Head of caudate nucleus (tissue), 42 donors: ENCODE measurements at regions not wholly inside any gene's neighbourhood (a gene's known extent, or its start where the extent isn't known, plus 50 kb on each side); places are given as distances from the start of the nearest gene placed in this dataset.
"Not testable (repeated sequence)": the region's sequence is repeated elsewhere in the genome, so short reads cannot be mapped to it uniquely, and the experiment has no call there.

Experiments used
- DNase-seq, 42 donors: peaks; one replicate each; pipeline versions ENCODE4 v3.0.0 to v3.0.0-alpha.2; 2020 to 2021; ENCODE audit warnings: mixed read lengths in 7 of 42
- intact Hi-C: fragments of 100-400 bp; cut with DNase I; formaldehyde crosslinking; loops from one replicate; pipeline ENCODE4 v1.15.0; 2022

- intact Hi-C loops, result no loop called here
- DNase-seq, result no peak
Observed at GRCh38 chr5:12861886-12862654, 957.8 kb upstream of the CTNND2 start.

DNA sequence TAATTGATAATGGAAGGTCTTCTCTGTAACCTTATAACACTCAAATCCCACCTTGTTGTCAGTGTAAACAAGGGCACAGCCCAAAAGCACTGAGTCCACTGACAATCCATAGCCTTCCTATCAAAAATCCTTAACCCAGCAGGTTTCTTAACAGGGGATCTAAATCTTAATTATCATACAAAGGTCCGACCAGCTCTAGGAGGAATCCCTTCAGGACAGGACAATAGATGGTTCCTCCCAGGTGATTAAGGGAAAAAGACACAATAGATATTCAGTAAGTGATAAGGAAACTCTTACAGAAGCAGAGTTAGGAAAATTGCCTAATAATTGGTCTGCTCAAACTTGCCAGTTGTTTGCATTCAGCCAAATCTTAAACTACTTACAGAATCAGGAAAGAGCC is 951.9 kb upstream of the CTNND2 start:
- DNase-seq, intact Hi-C loops: not testable (repeated sequence)

DNA sequence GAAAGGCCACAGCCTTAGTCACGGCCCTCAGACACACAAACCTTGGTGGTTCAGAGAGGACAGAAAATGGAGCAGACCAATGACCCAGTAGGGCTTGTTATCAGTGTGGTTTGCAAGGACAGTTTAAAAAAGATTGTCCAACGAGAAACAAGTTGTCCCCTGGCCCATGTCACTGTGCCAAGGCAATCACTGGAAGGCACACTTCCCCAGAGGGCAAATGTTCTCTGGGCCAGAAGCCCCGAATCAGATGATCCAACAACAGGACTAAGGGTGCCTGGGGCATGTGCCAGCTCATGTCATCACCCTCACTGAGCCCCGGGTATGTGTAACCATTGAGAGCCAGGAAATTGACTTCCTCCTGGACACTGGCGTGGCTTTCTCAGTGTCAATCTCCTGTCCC is 950.1 kb upstream of the CTNND2 start:
- intact Hi-C loops, result no loop called here
- no peak for DNase-seq

GRCh38 chr5:12851761-12852160 is 947.5 kb upstream of the CTNND2 start:
- DNase-seq, result no peak
- intact Hi-C loops, result no loop called here

GRCh38 chr5:12848709-12849108 is 944.5 kb upstream of the CTNND2 start:
- no peak for DNase-seq
- intact Hi-C loops, result no loop called here

DNA sequence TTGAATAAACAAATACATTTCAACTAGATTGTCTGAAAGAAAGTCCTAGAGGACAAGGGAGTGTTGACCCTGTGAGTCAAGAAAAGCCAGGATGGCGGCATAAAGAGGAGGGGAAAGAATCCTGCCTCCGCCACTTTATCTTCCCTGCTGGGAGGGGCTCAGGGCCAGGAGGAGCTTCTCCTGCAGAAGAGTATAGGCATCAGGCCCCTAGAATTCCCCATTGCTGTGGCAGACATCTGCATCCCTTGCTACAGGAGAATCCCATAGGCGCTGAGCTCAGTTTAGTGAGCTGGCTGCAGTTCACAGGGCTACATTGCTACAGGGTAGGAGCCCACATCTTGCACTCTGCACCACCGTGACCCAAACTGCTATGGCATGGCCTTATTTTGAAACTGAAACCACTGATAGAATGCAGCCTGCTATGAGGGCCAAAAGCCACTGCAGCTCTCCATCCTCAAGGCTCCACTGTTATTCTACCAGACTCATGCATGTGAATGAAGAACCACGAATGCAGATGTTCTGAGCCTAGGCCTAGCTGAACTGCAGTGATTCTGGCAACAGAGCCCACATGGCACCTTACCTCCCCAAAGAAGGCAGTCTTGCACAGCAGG is 941.4 kb upstream of the CTNND2 start:
- DNase-seq, result no peak
- intact Hi-C loops, result no loop called here

DNA sequence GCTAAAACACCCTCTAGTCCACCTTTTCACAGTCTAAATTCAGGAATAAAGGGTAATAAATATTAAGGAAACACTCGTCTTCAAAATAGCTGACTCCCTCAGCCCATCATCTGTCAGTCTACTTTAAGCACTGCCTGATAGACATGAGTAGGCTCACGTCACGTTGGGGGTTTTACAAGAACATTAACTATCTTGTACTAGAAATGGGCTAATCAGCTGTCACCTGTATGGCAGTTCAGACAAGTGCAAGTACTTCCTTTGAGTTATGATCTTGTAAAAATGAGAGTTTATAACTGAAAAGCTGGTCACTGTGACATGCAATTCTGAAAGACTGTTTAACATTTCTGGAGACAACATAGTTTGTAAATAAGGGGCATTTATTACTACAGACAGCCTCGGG is 936.7 kb upstream of the CTNND2 start:
- peak in 4 of 42 donors; percentile 7 to 20 (median 13) for DNase-seq
- intact Hi-C loops, result no loop called here

DNA sequence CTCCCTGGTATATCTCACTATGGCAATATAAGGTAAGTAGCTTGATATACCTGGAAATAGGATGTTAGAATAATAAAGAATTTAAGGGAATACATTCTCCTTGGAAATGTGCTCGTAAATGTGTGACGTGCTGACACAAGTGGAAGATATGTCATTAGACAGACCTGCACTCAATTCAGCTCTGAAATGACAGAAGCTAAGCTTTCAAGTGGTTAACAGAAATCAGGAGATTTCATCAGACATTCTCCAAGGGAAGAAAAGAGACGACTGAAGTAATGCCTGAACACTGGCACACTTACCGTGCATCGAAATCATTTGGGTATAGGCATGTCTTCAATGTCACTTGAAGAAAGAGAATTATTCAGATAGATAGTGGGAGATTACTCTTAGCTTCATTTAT is 933.3 kb upstream of the CTNND2 start:
- intact Hi-C loops, result no loop called here
- no peak for DNase-seq

- no peak for DNase-seq
- intact Hi-C loops, result no loop called here
Observed at GRCh38 chr5:12825163-12825562, 920.9 kb upstream of the CTNND2 start.

- intact Hi-C loops, result no loop called here
- DNase-seq, result no peak
Observed at GRCh38 chr5:12805165-12805698, 901.0 kb upstream of the CTNND2 start.

DNA sequence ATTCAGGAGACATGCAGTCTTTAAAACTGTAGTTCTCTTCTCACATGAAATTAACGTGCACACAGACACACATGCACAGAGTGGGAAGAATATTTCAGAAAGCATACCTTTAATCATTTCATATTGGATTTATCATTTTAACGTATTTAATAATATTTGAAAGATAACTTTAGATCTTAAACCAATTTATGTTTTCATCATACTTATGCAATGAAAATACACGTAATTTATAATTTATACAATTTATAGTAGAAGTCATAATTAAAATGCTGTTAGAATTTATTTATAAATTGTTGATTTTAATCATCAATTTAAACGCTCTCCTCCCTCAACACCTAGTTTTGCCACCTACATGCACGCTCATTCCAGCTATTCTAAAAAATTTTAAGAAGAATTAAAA is 894.9 kb upstream of the CTNND2 start:
- intact Hi-C loops, result no loop called here

GRCh38 chr5:12795333-12795663 is 891.1 kb upstream of the CTNND2 start:
- no peak for DNase-seq
- intact Hi-C loops, result no loop called here

More for the DNA sequence above, 894.9 kb upstream of the CTNND2 start:
- DNase-seq, result no peak

- no peak for DNase-seq
- intact Hi-C loops, result no loop called here
Observed at GRCh38 chr5:12794476-12795332, 890.5 kb upstream of the CTNND2 start.

- intact Hi-C loops, result no loop called here
Observed at GRCh38 chr5:12793373-12793772, 889.1 kb upstream of the CTNND2 start.

GRCh38 chr5:12780536-12780935 is 876.3 kb upstream of the CTNND2 start:
- intact Hi-C loops, result no loop called here
- no peak for DNase-seq

More at GRCh38 chr5:12793373-12793772, 889.1 kb upstream of the CTNND2 start:
- no peak for DNase-seq

GRCh38 chr5:12777342-12777741 is 873.1 kb upstream of the CTNND2 start:
- intact Hi-C loops, result no loop called here
- no peak for DNase-seq

DNA sequence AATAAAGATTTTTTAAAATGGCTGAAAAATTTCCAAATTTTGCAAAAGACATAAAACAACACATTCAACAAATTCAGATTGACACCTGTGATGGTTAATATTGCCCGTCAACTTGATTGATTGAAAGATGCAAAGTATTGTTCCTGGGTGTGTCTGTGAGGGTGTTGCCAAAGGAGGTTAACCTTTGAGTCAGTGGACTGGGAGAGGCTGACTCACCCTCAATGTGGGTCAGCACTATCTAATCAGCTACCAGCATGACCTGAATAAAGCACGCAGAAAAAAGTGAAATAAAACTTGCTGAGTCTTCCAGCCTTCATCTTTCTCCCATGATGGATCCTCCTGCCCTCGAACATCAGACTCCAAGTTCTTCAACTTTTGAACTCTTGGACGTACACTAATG is 868.0 kb upstream of the CTNND2 start:
- DNase-seq, result no peak
- intact Hi-C loops, result no loop called here

- intact Hi-C loops, result no loop called here
- no peak for DNase-seq
Observed at GRCh38 chr5:12759377-12759776, 855.1 kb upstream of the CTNND2 start.

GRCh38 chr5:12757035-12757434 is 852.8 kb upstream of the CTNND2 start:
- intact Hi-C loops, result no loop called here
- no peak for DNase-seq

DNA sequence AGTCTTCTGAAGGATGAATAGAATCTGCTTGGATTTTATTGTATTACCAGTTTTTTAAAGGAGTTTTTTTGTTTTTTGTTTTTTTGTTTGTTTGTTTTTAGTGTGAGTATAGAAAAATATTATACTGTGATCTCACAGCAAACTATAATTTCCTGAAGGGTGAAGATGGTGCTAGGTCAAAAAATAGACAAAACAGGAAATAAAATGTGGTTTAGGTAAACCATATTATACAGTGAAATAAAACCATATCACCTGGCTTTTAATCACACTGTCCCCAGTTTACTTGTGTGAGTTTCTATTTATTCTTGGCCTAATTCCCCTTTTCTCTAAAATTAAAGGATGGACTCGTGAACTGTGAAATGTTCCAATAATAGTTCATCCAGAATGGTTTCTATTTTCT is 841.3 kb upstream of the CTNND2 start:
- no peak for DNase-seq
- intact Hi-C loops, result no loop called here
